GM18498 (cell line): ENCODE measurements at regions not wholly inside any gene's neighbourhood (a gene's known extent, or its start where the extent isn't known, plus 50 kb on each side); places are given as distances from the start of the nearest gene placed in this dataset.

Experiments used
- ATAC-seq: cut with Tn5 transposase; IDR thresholded peaks from one replicate; pipeline ENCODE4 v1.9.1; 2021; ENCODE audit warnings: mild to moderate bottlenecking, moderate library complexity; ENCODE audit not compliant: unreplicated experiment

GRCh38 chr2:16006537-16007166, 66.3 kb downstream of the MYCN start:
- no peak for ATAC-seq

GRCh38 chr2:16005816-16006536, 65.6 kb downstream of the MYCN start:
- no peak for ATAC-seq

- no peak for ATAC-seq
Measured at GRCh38 chr2:16005389-16005788, 65.0 kb downstream of the MYCN start.

GRCh38 chr2:16003809-16004208, 63.5 kb downstream of the MYCN start:
- ATAC-seq, result no peak

GRCh38 chr2:16003152-16003551, 62.8 kb downstream of the MYCN start:
- ATAC-seq, result no peak

- ATAC-seq, result no peak
Measured at GRCh38 chr2:16002575-16002974, 62.2 kb downstream of the MYCN start.

- no peak for ATAC-seq
Measured at GRCh38 chr2:16002144-16002543, 61.8 kb downstream of the MYCN start.

GRCh38 chr2:16000642-16001041, 60.3 kb downstream of the MYCN start:
- ATAC-seq, result no peak

- ATAC-seq, result no peak
Measured at GRCh38 chr2:15999596-16000469, 59.5 kb downstream of the MYCN start.

- no peak for ATAC-seq
Measured at GRCh38 chr2:15997728-15998280, 57.5 kb downstream of the MYCN start.

GRCh38 chr2:15996536-15997423, 56.4 kb downstream of the MYCN start:
- no peak for ATAC-seq
